Caco-2 (cell line): ENCODE measurements at regions not wholly inside any gene's neighbourhood (a gene's known extent, or its start where the extent isn't known, plus 50 kb on each side); places are given as distances from the start of the nearest gene placed in this dataset.

Source experiments
- BruUV-seq: library from RNA; stranded (reverse); fragments of 400-500 nt; replicated peaks from 2 replicates; lab custom pipeline; 2021; lab: Mats Ljungman, UMichigan
- CTCF ChIA-PET: fragments of 300-600 bp; sonication (Branson Sonifier 250); formaldehyde crosslinking; loops from one replicate; lab custom pipeline; 2022; ENCODE audit warnings: antibody characterized with exemption; lab: Charles Lee
- POLR2A ChIA-PET: fragments of 300-600 bp; sonication (Branson Sonifier 250); formaldehyde crosslinking; loops from one replicate; lab custom pipeline; 2022; ENCODE audit warnings: antibody characterized with exemption; lab: Charles Lee
- DNase-seq, 2 experiments: peaks; one replicate each; pipeline versions ENCODE4 v3.0.0 to v3.0.0-alpha.2; 2020 to 2022
- H3K27me3 ChIP-seq: replicated peaks from 2 replicates; pipeline ENCODE4 v1.6.0; 2011; ENCODE audit warnings: low read length; ENCODE audit not compliant: control insufficient read depth, insufficient read depth
- H3K36me3 ChIP-seq: 2 replicates; pipeline ENCODE4 v1.5.1; 2011; ENCODE audit warnings: low read length; ENCODE audit not compliant: control insufficient read depth, insufficient read depth
- H3K4me1 ChIP-seq: fragments of 250-450 bp; sonication (Bioruptor Pico); 2 replicates; pipeline ENCODE4 v1.5.1; 2020; ENCODE audit warnings: mild to moderate bottlenecking
- H3K4me3 ChIP-seq: 2 replicates; pipeline ENCODE4 v1.5.1; 2011; ENCODE audit warnings: low read depth, mild to moderate bottlenecking, control low read depth, low read length
- H3K9me3 ChIP-seq: fragments of 250-450 bp; sonication (Bioruptor Pico); 2 replicates; pipeline ENCODE4 v1.5.1; 2020; ENCODE audit warnings: mild to moderate bottlenecking, moderate library complexity
- H3K27ac Mint-ChIP-seq: one replicate; pipeline ENCODE4 v1.8.0; 2022; ENCODE audit warnings: mixed read lengths; ENCODE audit not compliant: unreplicated experiment
- H3K27me3 Mint-ChIP-seq: one replicate; pipeline ENCODE4 v1.8.0; 2022; ENCODE audit warnings: mixed read lengths; ENCODE audit not compliant: insufficient read depth, unreplicated experiment
- H3K36me3 Mint-ChIP-seq: one replicate; pipeline ENCODE4 v1.8.0; 2022; ENCODE audit warnings: mild to moderate bottlenecking, mixed read lengths; ENCODE audit not compliant: insufficient read depth, unreplicated experiment
- H3K4me1 Mint-ChIP-seq: one replicate; pipeline ENCODE4 v1.8.0; 2022; ENCODE audit warnings: low read depth, mixed read lengths; ENCODE audit not compliant: unreplicated experiment
- H3K4me3 Mint-ChIP-seq: one replicate; pipeline ENCODE4 v1.8.0; 2022; ENCODE audit warnings: mild to moderate bottlenecking, moderate library complexity, mixed read lengths; ENCODE audit not compliant: unreplicated experiment
- H3K9me3 Mint-ChIP-seq: one replicate; pipeline ENCODE4 v1.8.0; 2022; ENCODE audit warnings: mixed read lengths; ENCODE audit not compliant: unreplicated experiment
- CTCF ChIP-seq, 2 experiments: fragments of 200-600 bp in 1 of 2; IDR thresholded peaks; 1 replicate in 1 of 2; 2 replicates in 1 of 2; pipeline versions ENCODE4 v1.5.1 to v1.8.0; 2011 to 2022; ENCODE audit warnings: antibody characterized with exemption in 1 of 2, control low read depth in 1 of 2, inconsistent platforms in 1 of 2, low read depth in 1 of 2, low read length in 1 of 2, mild to moderate bottlenecking in 1 of 2, moderate library complexity in 1 of 2; ENCODE audit not compliant: insufficient read depth in 1 of 2, severe bottlenecking in 1 of 2, unreplicated experiment in 1 of 2
- intact Hi-C: fragments of 100-400 bp; cut with micrococcal nuclease; formaldehyde crosslinking; loops from one replicate; pipeline ENCODE4 v1.10.0; 2022; ENCODE audit not compliant: unreplicated experiment

- H3K27me3 Mint-ChIP-seq = no peaks in the 10 kb centered on the region
- H3K4me3 Mint-ChIP-seq = no peak overlapping the region
- TF ChIP-seq CTCF (IDR thresholded peaks at IDR 0.05; ENCODE audit: insufficient read depth in 1 of 2, low read depth in 1 of 2, low read length in 1 of 2, severe bottlenecking in 1 of 2, unreplicated experiment in 1 of 2) = no peak
- Histone ChIP-seq H3K27me3 (no peaks in the 10 kb centered on the region), H3K9me3 (no peaks in the 10 kb centered on the region), H3K4me1 (peaks cover 25% of the 10 kb centered on the region), H3K36me3 (no peaks in the 10 kb centered on the region), H3K4me3 (no peak overlapping the region)
- peak overlapping the region; percentile 94 for H3K27ac Mint-ChIP-seq
- intact Hi-C loops = no loop called here
- POLR2A ChIA-PET = no interaction called here
- no peaks in the 10 kb centered on the region for H3K9me3 Mint-ChIP-seq
- H3K4me1 Mint-ChIP-seq = peaks cover 23% of the 10 kb centered on the region
- DNase-seq = peak in 1 of 2 experiments; percentile 38
- H3K36me3 Mint-ChIP-seq = peaks cover 25% of the 10 kb centered on the region
- CTCF ChIA-PET = no interaction called here
- BruUV-seq = no TSS peak
Measured at GRCh38 chrX:7216981-7217587, 69.1 kb upstream of the PUDP start.

GRCh38 chrX:7215842-7216241, 67.9 kb upstream of the PUDP start:
- Histone ChIP-seq H3K36me3 (no peaks in the 10 kb centered on the region), H3K4me1 (peaks cover 25% of the 10 kb centered on the region), H3K4me3 (no peak overlapping the region), H3K27me3 (no peaks in the 10 kb centered on the region), H3K9me3 (no peaks in the 10 kb centered on the region)
- CTCF ChIA-PET = no interaction called here
- Mint-ChIP-seq H3K4me3 (no peak overlapping the region), H3K4me1 (peaks cover 23% of the 10 kb centered on the region), H3K36me3 (peaks cover 22% of the 10 kb centered on the region), H3K27me3 (no peaks in the 10 kb centered on the region), H3K27ac (peak overlapping the region; percentile 79), H3K9me3 (no peaks in the 10 kb centered on the region)
- POLR2A ChIA-PET = no interaction called here
- DNase-seq = no peak
- no peak for TF ChIP-seq CTCF (IDR thresholded peaks at IDR 0.05; ENCODE audit: insufficient read depth in 1 of 2, low read depth in 1 of 2, low read length in 1 of 2, severe bottlenecking in 1 of 2, unreplicated experiment in 1 of 2)
- no TSS peak for BruUV-seq
- intact Hi-C loops = no loop called here

- Mint-ChIP-seq H3K27ac (peak overlapping the region; percentile 45), H3K36me3 (peaks cover 10% of the 10 kb centered on the region), H3K4me3 (no peak overlapping the region), H3K27me3 (no peaks in the 10 kb centered on the region), H3K9me3 (no peaks in the 10 kb centered on the region), H3K4me1 (peaks cover 23% of the 10 kb centered on the region)
- no peak for DNase-seq
- ChIA-PET CTCF (no interaction called here), POLR2A (no interaction called here)
- TF ChIP-seq CTCF (IDR thresholded peaks at IDR 0.05; ENCODE audit: insufficient read depth in 1 of 2, low read depth in 1 of 2, low read length in 1 of 2, severe bottlenecking in 1 of 2, unreplicated experiment in 1 of 2) = no peak
- BruUV-seq = no TSS peak
- no peaks in the 10 kb centered on the region for H3K36me3 ChIP-seq
- H3K9me3 ChIP-seq = no peaks in the 10 kb centered on the region
- no peaks in the 10 kb centered on the region for H3K27me3 ChIP-seq
- intact Hi-C loops = no loop called here
- H3K4me3 ChIP-seq = no peak overlapping the region
- peaks cover 25% of the 10 kb centered on the region for H3K4me1 ChIP-seq
Measured at GRCh38 chrX:7214251-7214650, 66.3 kb upstream of the PUDP start.
